Pons (tissue), 1 donor: ENCODE measurements at regions not wholly inside any gene's neighbourhood (a gene's known extent, or its start where the extent isn't known, plus 50 kb on each side); places are given as distances from the start of the nearest gene placed in this dataset.
"Not testable (repeated sequence)": the region's sequence is repeated elsewhere in the genome, so short reads cannot be mapped to it uniquely, and the experiment has no call there.

Experiments
- DNase-seq: peaks from one replicate; pipeline ENCODE4 v3.0.0-alpha.2; 2016; ENCODE audit warnings: low spot score

DNA sequence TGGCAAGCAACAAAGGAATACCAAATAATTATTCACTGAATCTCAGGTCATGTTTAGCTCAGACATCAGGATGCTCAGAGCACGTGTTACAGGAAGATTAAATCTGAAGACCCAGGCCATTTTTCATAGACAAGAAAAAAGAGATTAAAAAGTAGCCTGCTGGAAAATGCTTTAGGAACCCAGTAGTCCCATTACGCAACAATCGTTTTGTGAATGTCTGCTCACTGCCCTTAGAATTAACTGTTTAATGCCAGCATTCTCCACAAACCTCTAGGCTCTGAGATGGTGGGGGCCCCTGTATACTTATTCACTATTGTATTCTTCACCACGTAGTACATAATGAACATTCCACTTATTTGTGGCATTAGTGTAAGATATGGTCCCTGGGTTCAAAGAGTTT lies 154.6 kb upstream of the NYAP2 start:
- no peak for DNase-seq

DNA sequence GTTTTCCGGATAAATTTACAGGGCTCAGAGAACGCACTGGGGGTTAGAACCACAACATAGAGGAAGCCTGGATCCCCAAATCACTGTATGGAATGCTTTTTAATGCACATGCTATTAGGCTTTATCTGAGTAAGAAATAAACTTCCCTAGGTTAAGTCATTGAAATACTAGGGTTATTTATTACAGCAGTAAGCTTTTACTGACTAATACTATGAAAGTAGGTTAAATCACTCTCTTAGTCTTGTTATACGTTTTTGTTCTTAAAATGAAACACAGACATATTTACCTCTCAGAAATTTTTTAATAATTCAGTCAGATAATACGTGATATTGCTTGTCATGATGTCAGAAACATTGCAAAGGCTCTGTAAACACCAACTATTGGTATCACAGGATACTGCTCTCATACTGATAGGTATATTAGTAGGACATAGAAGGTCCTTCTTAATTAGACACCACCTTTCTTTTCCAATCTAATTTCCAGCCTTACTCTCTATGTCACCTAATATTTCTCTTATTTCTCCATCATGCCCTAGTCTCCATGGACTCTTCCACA lies 162.7 kb upstream of the NYAP2 start:
- no peak for DNase-seq

DNA sequence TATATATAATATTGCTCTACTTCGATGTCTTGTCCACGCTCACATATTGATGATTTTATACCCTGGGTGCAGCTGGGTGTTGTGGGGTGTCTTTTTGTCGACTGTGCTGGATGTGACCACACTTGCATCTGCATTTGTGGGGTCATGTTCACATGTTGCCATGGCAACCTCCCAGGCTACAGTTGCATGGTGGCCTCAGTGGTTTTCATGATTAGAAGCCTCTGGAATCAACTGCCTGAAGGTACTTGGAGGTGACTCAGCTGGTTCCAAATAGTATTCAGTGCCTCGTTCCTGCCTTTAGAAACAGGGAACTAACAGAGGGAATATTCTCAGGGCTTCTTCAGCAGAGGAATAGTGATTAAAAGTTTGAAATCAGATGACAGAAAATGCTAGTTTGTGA lies 166.3 kb upstream of the NYAP2 start:
- DNase-seq = no peak

DNA sequence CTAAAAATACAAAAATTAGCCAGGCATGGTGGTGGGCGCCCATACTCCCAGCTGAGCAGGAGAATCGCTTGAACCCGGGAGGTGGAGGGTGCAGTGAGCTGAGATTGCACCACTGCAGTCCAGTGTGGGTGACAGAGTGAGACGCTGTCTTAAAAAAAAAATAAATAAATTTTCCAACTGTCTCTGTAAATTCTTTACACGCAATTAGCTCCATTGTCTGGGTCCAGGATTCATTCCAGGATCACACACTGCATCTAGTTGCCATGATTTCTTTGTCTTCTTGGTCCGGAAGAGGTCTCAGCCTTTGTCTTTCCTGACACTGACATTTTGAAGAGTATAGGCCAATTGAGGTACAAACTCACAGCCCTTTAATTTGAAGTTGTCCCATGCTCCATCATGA lies 167.6 kb upstream of the NYAP2 start:
- DNase-seq = no peak

DNA sequence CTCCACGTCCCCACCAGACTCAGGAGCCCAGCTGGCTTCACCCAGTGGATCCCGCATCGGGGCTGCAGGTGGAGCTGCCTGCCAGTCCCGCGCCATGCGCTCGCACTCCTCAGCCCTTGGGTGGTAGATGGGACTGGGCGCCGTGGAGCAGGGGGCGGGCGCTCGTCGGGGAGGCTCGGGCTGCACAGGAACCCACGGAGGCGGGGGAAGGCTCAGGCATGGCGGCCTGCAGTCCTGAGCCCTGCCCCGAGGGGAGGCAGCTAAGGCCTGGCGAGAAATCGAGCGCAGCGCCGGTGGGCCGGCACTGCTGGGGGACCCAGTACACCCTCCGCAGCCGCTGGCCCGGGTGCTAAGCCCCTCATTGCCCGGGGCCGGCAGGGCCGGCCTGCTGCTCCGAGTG lies 170.2 kb upstream of the NYAP2 start:
- DNase-seq = not testable (repeated sequence)

DNA sequence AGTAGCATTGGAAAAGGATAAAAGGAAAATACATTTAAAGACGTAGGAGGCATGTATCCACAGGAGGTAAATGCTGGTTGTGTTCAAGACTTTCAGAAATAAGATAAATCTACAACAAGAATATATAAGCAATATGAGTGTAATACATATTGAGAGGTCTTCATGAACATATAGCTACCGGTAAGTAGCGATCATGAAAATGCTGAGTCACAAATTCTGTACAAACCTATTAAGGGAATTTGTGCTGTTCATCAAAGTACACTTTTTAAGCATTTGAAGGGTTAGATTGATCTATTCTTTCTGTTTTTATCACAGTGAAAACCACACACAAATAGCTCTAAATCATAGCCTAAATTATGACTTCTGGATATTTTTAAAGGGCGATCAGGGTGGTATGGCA lies 173.1 kb upstream of the NYAP2 start:
- DNase-seq = no peak

DNA sequence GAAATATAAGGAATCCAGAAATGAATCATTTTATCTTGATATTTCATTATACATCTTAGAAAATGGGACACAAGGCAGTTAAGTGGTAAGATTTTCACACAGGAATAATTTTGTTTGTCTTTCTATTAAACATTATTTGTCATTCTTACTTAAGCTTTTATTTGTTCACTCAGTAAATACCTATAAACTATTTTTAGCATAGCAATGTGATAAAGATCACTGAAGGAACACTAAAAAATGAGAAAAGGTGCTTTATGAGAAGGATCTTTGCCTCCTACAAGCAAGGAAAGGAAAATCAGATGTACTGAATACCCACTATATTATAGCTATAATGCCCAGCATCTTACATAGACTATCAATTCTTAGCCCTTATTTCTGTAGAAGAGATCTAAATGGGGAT lies 176.2 kb upstream of the NYAP2 start:
- DNase-seq = no peak

DNA sequence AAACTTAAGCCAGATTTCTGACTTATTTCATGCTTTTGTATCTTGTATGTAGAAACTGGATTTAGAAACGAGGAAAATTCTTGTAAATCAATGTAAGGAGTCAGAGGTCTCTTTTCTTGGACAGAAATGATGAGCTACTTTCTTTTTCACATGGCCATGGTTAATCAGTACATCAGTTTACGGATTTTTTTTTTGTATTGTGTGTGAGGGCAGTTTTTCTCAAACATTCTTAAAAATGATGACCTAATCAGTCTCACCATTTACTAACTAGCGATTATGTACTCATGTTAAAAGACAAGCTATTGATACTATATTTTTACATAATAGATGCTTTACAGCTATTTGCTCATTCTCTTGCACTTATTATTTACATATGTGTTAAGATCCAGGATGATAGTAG lies 165.2 kb upstream of the DOCK10 start:
- no peak for DNase-seq

DNA sequence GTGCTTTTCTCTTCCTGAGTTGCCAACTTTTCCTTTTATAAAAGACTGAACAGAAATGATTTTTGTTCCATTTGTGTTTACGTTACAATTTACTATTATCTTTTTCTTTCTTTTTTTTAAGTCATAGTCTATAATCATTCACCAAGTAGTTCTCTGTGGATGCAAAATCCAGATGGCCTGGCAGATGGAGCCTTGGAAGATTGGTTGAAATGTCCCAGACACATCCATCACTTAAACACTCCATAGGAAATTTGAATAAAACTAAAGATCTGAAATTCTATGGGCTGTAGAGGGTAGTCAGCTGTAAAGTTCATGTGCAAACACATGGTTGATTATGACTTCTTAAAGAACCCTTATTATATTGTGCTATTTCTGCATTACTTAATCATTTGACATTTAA lies 164.8 kb upstream of the DOCK10 start:
- DNase-seq = peak; percentile 9

DNA sequence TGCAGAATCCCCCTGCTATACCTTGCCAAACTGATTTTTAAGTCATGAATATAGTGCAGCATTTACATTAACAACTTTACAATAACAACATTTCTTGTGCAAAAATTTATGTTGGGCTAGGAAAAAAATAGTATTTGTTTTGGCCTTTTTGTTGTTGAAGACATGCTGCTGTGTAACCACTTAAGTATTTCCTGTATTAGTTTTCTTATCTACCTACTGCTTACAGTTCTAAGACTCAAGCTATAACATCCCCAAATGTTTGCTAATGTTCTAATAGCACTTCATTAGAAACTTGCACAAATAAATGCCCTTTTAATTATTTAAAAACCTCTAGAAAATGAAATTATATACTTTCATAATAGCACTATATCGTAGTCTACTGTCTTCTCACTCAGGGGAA lies 154.3 kb upstream of the DOCK10 start:
- no peak for DNase-seq

DNA sequence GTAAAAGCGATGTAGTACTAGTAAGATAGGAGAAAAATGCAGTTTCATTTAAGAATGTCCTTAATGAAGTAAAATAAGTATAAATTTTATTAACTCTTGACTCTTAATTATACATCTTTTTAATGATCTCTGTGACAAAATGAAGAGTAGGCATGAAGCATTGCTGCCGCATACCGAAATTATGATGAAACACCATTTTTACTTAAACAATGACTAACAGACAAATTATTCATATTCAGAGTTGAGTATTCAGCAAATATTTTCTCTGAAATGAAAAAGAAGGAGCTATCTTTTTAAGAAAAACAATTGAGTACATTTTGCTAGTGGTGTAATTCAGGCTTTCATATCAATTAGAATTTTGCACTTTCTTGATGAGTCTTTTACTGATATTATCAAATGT lies 150.6 kb upstream of the DOCK10 start:
- DNase-seq = no peak

DNA sequence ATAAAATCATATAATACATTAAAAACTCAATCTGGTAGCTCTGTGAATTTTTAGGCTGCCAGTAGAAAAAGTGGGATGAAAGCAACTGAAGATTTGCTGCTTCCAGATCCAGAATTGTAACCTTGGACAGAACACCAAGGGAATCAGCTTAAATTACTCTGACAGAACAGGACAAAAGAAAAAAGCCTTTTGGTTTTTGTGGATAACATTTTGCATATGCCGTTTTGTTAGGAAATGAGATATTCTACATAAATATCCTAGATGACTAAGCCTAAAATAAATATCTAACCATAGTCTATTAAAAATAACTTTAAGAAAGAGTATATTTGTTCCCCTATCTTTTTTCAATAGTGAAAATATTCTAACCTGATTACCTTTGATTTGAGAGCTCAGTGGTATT lies 148.7 kb upstream of the DOCK10 start:
- no peak for DNase-seq

DNA sequence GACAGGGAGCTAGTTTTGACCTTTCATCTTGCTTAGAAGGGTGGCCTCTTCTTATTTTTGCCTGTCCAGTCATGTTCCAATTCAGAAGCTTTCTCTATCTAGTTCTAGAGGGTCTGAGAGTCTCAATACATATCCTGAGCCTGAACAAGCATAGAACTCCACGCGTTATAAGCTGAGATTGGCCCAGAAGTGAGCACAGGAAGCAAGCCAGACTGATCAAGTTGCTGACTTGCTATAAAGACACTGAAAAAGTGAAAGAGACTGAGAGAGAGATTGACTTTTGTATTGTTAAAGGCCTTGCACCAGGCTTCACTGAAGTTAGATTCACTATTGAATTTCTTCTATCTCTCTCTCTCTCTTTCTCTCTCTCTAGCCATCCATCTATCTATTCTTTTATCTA lies 142.7 kb upstream of the DOCK10 start:
- DNase-seq = no peak

DNA sequence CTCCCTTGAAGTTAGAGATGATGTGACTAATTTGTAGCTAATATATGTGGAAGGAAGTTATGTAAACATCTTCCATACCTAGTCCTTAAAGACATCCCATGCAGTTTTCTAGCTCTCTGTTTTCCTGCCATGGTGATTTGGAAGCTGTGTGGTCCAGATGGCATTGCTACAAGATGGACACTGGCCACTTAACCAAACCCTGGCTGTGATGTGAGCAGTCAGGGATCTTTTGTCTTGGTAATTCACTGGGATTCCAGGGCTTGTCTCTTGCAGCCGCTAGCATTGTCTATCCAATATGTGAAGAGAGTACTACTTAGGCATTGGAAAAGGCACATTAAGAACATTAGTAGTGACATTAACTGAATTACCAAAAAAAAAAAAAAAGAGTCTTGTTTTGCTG lies 139.9 kb upstream of the DOCK10 start:
- no peak for DNase-seq

DNA sequence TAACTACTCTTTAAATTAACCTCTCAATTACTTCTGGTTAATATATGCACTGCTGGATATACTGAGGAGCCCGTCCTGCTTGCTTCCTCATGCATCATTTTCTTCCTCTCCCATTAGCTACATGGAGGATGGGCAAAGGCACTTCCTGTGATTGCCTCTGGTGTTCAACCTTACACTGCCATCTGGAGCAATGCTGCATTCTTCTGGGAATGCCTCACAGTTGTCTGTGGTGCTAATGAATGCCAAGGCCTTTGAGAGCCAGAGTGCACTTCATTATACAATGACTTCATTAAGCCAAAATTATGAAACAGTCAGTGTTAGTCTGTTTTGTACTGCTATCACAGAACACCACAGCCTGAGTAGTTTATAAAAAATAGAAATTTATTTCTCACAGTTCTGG lies 134.8 kb upstream of the DOCK10 start:
- peak; percentile 85 for DNase-seq

DNA sequence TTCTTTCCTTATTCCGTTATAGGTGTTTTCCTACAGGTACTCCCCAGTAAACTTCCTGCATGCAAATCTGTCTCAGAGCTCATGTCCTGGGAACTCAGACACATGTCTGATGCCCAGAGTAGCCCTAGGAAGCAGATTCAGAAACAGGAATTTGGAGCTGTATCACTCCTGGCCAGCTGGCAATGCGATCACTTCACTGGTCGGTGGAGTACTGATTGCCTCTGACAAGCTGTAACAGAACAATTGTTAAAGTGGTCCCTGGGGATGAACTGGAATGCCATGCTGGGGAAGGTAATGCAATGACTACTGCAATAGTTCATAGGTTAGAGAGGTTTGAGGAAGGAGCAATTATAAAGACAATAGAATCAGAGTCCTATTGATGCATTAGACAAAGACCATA lies 131.6 kb upstream of the DOCK10 start:
- no peak for DNase-seq

DNA sequence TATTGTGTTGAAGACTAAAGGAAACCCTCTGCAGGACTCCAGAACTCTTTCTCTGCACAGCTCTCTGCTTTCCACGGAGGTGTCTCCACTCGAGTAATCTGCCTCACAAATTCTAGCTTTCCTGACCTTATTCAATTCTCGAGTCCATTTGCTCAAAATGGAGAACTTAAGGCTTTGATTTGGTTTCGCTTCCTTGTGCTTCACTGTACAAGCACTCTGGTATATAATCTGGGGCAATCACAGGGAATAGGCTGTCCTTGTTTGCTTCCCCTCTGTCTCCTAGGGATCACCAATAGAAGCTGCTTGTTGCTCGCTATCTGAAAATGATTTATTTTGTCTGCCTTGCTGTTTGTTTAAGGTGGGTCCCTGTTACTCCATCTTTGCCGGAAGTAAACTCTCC lies 129.1 kb upstream of the DOCK10 start:
- DNase-seq = peak; percentile 70

DNA sequence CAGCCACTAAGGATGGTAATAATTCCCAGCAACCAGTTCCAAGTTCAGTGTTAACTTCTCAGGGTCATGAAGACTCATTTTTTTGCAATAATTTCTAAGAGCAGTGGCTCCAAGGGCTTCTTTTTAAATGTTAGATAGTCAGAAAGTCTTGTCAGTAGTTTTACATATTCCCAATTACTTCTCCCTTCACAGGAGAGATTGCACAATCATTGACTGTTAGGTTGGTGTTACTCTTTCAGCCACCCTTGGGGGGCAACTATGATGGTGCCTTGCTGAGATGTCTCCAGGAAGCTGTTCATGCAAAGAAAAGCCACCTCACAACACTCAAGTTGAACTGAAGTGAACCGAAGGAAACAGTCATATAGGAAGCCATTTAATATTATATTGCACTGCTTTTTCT lies 127.9 kb upstream of the DOCK10 start:
- DNase-seq = no peak

DNA sequence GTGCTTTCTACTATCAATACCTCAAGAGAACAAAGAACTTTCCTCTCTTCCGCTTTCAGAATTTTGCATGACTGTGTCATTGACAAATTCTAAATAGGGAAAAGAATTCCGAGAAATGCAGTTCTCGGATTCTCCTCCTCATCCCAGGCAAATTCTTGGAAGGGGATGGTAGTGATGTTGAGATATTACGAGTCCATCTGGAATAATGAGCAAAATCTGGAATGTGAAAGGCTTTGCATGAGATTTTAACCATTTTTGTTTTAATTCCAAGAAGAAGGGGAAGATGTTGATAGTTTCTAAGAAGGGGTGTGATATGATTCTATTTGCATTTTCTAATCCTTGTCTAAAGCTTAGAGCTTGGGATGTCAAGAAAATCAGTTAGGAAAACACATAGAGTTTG lies 127.1 kb upstream of the DOCK10 start:
- DNase-seq = no peak

DNA sequence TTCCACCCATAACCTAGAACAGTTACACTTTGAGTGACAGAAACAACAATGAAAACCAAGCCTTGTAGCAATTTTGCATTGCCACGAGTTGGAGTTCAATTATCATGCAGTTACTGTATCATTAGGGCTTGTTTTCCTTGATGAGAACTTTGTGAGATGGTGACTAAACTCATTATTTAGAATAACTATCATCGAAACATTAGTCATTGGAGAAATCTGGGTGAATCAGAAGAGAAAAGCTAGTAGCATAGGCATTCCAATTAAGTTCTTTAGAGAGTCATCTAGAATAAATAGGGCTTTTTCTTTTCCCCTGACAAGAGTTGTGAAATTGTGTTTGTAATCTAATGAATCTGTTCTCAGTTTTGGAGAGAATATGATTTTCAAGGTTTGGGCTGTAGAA lies 122.8 kb upstream of the DOCK10 start:
- no peak for DNase-seq

DNA sequence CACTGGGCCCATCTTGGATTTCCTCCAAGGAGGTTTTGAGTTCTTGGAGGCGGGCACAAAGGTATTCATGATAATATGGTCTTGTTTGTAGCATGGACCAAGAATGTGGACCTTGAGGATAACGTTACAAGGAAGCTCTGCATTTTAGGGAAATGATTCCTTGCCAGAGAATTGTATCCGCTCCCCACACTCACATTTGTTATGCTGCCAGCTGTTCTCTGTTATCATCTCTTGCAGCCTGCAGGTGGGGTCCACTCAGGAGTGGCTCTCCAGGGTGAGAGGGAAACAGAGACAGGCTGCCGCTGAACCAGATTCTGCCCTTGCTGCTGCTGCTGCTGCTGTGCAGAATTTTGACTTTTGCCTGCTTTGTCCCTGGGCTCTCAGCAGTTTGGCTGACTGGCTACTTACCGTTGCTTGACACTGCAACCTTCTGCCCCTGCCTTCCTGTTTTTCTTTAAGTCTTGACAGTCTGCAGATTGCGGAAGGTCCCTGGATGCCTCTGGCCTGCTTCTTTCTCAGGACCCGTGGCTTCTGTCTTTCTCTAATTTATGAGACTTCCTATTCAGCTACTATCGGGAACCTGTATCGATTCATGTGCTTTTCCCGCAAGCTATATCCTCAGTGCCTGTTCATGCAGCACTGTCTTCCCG lies 122.3 kb upstream of the DOCK10 start:
- DNase-seq = peak; percentile 38

DNA sequence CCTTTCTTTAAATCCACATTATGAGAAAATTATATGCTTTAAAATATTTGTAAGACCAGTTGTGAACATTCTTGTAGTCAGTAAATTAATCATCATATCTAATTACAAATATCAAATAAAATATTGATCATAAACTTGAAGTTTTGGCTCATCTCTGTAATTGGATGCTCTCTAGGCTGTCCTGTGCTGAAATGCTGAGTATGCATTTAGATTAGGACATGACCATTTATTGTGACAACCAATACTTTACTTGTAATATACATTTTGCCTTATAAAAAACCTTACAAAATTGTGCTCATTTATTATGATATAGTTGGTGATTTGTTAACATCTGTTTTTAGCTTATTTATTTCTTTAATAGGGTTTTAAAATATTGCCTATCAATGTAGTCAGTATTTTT lies 116.1 kb upstream of the DOCK10 start:
- DNase-seq = no peak

DNA sequence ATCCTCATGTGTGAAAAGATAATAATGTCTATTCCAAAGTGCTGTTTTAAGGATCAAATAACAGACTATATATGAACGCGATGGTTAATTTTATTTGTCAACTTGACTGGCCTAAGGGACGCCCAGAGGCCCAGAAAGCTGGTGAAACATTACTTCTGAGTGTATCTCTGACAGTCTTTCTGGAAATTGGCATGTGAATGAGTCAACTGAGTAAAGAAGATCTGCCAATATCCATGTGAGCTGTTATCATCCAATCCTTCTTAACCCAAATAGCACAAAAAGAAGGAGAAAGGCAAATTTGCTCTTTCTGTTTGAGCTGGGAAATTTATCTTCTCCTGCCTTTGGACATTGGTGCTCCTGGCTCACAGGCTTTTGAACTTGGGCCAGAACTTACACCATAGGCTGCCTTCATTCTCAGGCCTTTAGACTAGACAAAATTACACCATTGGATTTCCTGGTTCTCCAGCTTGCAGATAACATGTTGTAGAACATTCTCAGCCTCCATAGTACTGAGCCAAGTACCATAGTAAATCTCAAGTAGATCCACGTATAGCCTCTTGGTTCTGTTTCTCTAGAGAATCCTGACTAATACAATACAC lies 114.7 kb upstream of the DOCK10 start:
- DNase-seq = no peak

DNA sequence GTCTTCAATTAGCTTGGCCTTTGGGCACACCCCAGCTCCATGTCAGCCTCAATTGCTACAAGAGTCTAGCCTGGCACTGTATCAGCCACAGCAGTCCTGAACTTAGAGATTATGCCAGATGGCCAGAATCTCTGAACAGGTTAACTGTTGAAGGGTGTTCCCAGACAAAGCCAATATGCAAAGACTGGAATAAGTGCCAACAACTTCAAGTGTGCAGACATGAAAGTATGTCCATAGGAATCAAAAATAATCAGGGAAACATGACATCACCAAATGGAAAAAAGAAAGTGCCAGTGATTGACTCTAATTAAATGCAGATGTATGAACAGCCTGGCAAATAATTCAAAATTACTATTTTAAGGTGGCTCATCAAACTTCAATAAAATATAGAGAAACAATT lies 98.5 kb upstream of the DOCK10 start:
- DNase-seq = no peak
